Neural progenitor cell (in vitro differentiated cells): ENCODE measurements at regions not wholly inside any gene's neighbourhood (a gene's known extent, or its start where the extent isn't known, plus 50 kb on each side); places are given as distances from the start of the nearest gene placed in this dataset.

Source experiments
- CTCF ChIP-seq: fragments of 200-600 bp; sonication (generic); IDR thresholded peaks from 2 replicates; pipeline ENCODE4 v1.5.1; 2017; ENCODE audit warnings: antibody characterized with exemption, mild to moderate bottlenecking
- EZH2 ChIP-seq: fragments of 200-600 bp; sonication (generic); IDR thresholded peaks from 2 replicates; pipeline ENCODE4 v1.6.1; 2017; ENCODE audit warnings: antibody characterized with exemption, mild to moderate bottlenecking, moderate library complexity

GRCh38 chr10:90229486-90229885 is 528.1 kb downstream of the KIF20B start:
- TF ChIP-seq EZH2 = no peak
- TF ChIP-seq CTCF = no peak
